ENCODE measurements at regions not wholly inside any gene's neighbourhood (a gene's known extent, or its start where the extent isn't known, plus 50 kb on each side); places are given as distances from the start of the nearest gene placed in this dataset.

GRCh38 chr4:137676357-137676998, 144.2 kb upstream of the PCDH18 start:
- no peak for DNase-seq

- no peak for DNase-seq
These were observed 141.8 kb upstream of the PCDH18 start for GRCh38 chr4:137674066-137674465.

DNA sequence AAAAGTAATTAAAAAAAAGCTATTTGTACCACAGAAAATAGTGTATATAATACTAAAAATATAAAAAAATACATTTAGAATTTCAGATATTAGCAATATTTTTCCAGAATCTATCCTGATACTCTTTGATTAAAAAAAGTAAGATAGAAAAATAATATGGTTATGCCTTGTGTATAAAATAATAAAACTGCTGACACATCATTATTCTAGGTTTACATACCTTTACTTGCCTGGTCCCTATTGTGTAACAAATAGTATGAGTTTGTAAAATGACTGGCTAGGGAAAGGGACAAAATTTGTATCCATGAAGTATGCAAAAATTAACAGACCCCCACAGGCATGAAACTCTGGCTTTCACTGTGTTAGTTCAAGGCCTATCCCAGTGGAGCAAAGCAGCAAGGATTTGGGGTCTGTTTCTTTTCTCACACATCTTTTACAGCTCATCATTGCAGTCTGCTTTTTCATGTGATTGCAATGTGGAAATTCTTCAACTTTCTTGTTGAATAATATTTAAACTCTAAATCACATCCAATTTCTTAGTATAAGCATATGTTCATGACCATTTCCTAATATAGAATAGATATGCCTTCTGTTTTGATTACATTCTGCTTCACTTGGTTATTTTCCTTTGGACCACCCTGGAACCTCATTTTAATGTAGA, 136.7 kb upstream of the PCDH18 start:
- peak; percentile 16 for DNase-seq

DNA sequence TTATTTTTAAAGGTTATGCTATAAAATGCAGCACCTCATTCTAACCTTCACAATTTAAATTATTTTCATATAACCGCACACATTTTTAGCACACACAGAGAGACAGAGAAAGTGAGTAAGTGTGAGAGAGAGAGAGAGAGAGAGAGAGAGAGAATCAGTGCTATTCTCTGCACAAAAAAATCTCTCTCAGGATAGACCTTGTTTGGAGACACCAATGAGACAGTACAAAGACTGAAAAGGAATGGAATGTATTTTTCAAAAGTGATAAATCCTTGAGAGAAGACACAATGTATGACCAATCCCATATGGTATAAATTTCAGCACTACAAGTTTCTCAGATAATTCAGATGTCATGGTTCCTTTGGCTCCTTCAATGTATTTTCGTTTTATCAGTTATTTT, 132.1 kb upstream of the PCDH18 start:
- no peak for DNase-seq

DNA sequence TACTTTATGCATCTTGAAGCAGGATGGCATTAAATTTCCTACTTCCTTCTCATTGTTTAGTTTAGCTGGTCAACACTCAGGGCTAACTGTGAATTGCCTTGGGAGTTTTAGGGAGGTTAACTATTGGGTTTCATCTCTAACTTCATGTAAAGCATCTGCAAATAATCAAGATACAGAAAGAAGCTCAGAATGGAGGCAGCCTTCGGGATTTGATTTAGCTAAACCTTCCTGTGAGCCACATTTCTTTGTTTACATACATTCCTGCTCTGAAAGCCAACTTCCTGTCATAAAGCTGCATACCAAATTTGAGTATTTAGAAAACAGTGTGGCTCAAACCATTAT, 131.7 kb upstream of the PCDH18 start:
- peak; percentile 61 for DNase-seq

DNA sequence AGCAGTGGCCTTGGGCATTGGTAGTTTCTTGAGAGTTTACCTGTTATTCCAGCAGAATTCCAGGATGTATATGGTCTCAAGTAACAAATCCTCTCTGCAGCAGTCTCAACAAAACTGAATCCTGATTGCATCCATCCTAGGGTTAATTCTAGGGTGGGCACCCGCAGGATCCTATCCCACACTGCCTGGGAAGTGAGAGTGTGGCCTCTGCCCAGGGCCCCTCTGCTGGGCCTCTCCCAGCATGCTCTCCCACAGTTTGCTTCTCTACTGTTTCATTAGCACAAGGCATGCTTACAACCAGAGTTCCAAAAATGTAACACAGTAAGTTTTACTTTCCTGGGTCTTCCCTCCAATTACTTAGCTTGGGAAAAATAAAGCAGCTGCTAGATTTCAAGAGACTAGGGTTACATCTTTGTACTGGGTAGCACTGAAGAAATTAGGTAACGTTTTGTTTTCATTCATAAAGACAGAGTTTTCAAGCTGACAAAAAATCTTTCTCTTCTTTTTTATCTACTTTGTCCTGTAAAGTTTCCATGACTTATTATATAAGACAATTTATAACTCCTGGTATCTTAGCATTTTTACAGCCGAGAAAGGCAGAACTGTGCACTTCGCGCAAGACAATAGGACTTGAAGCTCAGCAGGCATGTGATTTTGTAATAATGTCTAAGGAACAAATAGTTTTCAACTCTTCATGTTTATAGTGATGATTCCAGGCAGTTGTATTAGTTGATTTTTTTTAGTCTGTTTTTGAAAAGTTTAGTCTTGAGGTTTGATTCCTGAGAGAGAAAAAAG, 131.2 kb upstream of the PCDH18 start:
- peak; percentile 43 for DNase-seq

DNA sequence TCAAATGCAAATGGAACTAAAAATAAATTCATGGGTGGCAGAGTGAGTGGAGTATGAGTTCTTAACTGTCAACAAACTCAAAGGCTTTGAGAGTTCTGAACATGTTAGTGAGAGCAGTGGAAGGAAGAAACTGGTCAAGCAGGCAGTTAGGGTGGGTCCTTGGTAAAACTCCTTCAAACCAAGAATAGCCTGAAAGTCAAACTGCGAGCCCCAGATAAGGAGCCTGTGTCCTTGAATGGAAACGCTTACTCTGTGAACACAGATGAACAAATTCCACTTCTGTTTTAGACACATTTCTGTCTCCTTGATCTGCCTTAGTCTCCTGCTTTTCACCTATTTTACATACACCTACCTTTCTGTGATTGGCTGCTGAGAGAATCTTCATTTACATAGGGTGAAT, 129.4 kb upstream of the PCDH18 start:
- no peak for DNase-seq

GRCh38 chr4:137660211-137660610, 127.9 kb upstream of the PCDH18 start:
- DNase-seq = peak; percentile 41

DNA sequence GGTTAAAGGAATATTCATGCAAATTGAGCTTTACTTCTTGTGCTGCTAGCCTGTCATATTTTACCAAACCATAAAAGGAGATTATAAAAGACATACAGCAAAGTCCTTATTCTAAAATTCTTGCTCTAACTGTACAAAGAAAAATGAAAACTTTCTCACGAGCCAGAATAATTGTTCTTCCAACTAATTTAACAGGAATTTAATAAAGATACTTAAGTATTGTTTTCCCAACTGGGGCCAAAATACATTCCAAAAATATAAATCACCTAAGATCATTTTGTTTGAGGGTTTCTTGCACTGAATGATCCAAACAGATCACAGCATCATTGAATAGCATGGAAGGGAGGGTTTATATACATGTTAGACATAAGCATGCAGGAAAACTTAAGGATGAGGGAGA, 127.1 kb upstream of the PCDH18 start:
- peak; percentile 27 for DNase-seq

DNA sequence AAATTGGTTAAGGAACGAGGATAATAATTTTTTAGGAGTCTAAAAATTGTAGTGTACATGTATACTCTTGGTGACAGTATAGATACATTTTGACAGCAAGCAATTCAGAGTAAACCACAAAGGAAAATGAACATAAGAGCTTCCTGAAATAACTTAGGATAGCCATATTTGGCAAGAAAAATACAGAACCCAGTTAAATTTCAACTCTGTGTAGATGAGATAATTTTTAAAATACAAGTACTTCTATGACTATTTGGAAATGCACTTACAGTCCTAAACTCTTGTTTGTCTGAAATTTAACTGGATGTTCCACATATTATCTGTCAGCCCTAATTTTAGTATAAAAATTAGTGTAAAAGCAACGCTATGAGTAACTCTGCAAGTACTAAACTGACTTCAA, 124.4 kb upstream of the PCDH18 start:
- DNase-seq = no peak

GRCh38 chr4:137655302-137655701, 123.0 kb upstream of the PCDH18 start:
- no peak for DNase-seq

DNA sequence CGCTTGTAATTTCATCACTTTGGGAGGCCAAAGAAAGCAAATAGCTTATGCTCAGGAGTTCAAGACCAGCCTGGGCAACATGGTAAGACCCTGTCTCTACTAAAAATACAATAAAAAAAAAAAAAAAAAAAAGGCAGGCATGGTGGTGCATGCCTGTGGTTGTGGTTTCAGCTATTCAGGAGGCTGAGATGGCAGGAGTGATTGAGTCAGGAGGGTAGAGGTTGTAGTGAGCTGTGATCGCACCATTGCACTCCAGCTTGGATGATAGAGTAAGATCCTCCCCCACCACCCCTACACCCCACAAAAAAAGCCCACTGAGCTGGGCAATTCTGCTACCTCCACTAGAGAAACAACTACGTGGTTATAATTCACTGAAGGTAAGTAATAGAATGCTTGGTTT, 118.8 kb upstream of the PCDH18 start:
- DNase-seq = no peak

- no peak for DNase-seq
These were observed 117.6 kb upstream of the PCDH18 start for GRCh38 chr4:137649711-137650450.

DNA sequence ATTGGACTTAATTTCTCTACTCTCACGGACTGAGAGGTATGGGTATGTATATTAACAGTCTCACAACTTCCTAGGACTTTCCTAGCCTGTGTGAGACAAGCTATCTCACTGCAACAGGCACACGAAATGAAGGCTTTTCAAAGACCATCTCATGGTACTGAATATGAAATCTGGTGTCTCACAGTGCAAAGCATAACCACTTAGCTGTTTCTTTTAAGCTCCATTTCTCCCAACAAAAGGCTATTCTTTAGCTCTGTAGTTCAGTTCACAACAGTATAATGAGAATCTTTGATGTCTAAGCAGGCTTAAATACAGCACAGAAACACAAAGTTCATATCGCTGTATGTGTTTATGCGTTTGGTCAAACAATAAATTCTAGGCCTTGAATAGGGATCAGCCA, 116.2 kb upstream of the PCDH18 start:
- no peak for DNase-seq

DNA sequence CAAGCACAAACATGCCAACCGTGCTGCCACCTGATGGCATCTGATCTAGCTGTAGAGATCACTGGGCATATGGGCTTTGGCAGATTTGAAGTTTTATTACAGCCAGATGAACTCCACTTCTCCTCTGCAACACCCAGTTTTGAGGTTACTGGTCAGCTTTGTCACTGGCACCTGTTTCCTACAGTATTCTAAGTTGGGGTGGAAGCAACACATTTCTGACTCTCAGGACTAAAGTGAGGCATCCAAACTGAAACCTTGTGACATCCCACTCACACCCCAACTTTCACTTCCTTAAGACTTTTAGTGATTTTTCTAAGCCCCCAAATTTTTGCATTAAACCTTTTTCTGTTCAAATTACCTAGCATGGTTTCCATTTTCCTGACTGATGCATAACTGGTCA, 115.1 kb upstream of the PCDH18 start:
- no peak for DNase-seq

GRCh38 chr4:137644201-137644600, 111.9 kb upstream of the PCDH18 start:
- DNase-seq = no peak

GRCh38 chr4:137641544-137641943, 109.2 kb upstream of the PCDH18 start:
- DNase-seq = peak; percentile 43

GRCh38 chr4:137640838-137641158, 108.5 kb upstream of the PCDH18 start:
- DNase-seq = no peak

DNA sequence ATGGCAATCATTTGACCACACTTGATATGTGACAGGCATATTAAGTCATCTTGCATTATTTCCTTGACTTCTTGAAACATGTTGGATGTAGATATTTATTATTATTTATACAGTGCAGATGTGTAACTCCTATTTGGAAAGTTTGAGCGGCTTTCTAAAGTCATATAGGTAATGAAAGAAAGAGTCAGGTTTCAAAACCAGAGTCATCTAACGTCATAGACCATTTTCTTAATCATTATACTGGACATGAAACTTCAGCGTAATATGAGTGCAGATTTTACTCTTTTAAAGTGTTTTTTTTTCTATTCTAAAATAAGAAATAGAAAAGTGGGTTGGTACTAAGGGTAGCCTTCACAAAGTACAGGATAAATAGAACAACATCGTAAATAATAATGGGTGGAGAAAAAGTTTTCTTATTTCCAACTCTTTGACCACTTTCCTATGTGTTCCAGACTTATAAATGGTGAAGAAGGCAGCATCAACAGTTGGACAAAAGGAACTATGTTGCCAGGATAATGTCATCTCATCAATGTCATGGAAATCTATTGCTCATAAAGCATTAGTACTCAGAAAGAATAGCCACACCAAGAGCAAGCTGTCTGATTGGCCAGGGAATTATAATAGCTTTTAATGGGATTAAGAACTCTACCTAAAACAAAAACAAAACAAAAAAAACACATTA, 108.0 kb upstream of the PCDH18 start:
- DNase-seq = no peak

GRCh38 chr4:137638934-137639333, 106.6 kb upstream of the PCDH18 start:
- no peak for DNase-seq

- no peak for DNase-seq
These were observed 103.3 kb upstream of the PCDH18 start for GRCh38 chr4:137635601-137636000.

DNA sequence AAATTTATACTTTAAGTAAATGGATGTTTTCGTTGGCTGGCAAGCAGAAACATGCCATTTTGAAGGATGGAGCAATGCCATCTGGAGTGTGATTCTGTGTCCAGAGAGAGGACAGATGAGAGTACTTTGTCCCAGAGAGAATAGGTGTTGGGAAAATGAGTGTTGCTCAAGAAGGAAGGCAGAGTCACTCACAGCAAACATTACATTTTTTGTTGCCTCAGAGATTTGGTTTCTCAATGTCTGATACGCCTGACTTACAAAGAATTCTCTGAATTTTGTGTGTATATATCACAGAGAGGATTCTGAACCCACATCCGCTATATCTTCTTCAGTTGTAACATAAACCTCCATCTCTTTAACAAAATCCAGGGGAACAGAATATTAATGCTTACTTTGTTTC, 102.8 kb upstream of the PCDH18 start:
- DNase-seq = no peak
